Embryonic facial prominence (tissue), 1 donor: ENCODE measurements at regions not wholly inside any gene's neighbourhood (a gene's known extent, or its start where the extent isn't known, plus 50 kb on each side); places are given as distances from the start of the nearest gene placed in this dataset.
"Not testable (repeated sequence)": the region's sequence is repeated elsewhere in the genome, so short reads cannot be mapped to it uniquely, and the experiment has no call there.

ENCODE experiments used
- DNase-seq: peaks from one replicate; pipeline ENCODE4 v3.0.0-alpha.2; 2016; ENCODE audit errors: extremely low spot score

DNA sequence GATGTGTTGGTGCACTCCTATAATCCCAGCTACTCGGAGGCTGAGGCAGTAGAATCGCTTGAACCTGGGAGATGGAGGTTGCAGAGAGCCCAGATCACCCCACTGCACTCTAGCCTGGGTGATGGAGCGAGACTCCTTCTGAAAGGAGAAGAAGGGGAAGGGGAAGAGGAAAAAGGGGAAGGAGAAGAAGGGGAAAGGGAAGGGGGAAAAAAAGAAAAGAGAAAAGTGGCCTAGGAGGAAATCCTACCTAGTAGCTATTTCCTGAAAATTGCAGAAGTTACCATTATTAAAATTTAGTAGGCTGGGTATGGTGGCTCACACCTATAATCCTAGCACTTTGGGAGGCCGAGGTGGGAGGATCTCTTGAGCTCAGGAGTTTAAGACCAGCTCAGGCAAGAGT, 67.4 kb downstream of the ARRDC3 start:
- no peak for DNase-seq

DNA sequence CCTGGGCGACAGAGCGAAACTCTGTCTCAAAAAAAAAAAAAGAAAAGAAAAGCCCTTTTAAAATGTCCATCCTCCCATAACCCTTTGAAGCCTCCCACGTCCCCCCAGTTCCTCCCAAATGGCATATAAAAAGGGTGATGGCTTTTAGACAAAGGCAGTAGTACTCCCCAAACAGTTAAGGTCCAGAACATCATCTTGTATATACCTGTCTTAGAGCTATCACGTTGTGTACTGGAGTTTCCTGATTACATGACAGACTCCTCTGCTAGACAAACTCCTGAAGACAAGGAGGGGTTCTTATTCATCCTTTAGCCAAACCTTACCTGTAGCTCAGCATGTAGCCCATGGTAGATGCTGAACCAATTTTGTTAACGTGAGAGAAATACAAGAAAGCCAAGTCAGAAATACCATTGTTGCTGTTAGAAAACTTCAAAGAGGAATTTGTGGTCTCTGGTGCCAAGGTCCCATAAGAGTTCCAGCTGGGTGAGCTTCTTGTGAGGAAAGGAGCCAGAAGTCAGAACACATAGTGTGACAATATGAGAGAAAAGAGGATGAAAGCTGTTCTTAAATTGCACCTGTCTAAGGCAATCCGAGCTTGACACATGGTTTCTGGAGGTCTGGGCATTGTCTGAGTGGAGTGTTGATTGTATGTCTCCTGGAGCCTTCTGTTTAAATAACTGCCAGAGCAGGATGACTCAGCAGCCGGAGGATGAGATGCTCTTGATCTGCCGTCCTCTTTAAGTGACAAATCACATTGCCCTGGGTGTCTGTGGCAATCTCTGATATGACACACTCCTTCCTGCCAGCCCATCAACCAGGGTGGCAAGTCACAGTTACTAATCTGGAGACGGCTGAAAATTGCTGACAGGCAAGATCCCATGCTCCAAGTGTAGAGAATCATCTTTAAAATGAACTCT, 69.1 kb downstream of the ARRDC3 start:
- no peak for DNase-seq

DNA sequence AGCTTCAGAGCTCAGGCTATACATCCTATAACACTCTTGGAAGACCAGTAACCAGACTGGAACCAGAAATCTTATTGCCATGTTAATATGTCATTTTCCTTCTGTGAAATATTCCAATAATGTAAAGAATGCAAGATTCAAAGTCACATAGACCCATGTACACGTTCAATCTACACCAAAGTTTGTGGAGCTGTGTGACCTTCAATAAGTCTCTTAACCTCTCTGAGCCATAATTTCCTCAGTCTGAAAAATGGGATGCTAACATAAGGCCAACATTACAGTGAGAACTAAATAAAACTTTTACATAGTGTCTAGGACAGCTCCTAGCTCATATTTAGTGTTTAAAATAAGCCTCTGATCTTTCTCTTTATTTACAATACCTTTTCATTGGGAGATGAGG, 70.4 kb downstream of the ARRDC3 start:
- DNase-seq = no peak

DNA sequence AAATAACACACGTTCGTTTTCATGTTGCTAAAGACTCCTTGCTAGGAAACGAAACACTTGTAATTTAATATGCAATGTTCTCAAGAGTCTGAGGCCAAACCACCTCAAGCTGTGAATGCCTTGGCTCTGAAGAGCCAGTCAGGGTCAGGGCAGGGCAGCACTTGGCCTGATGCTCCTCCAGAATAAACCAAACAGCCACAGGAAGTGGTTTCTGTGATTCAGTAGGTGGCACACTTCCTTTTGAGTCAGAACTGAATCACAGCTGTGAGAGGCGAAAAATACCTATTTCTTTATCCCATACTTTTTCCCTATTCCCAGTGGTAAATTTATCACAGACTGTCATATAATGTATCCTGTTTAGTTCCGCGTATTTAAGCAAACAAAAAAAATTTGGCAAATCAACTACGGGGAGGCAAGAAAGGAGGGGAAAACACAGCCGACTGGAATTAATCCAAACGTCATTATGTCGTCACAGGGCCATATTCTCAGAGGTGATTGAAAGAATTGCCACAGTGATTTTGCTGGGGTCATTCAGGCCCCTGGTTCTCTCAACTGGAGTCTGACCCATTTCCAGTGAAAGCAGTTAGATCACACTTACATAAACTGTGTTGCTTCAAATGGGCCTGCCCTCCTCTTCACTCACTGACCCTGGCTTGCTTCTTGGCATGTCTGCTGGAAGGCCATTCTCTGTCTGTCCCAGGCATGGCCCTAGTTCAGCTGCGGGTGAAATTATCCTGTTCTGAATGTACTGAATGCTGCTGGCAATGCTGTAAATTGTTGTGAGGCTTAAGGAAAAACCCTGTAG, 71.2 kb downstream of the ARRDC3 start:
- no peak for DNase-seq

DNA sequence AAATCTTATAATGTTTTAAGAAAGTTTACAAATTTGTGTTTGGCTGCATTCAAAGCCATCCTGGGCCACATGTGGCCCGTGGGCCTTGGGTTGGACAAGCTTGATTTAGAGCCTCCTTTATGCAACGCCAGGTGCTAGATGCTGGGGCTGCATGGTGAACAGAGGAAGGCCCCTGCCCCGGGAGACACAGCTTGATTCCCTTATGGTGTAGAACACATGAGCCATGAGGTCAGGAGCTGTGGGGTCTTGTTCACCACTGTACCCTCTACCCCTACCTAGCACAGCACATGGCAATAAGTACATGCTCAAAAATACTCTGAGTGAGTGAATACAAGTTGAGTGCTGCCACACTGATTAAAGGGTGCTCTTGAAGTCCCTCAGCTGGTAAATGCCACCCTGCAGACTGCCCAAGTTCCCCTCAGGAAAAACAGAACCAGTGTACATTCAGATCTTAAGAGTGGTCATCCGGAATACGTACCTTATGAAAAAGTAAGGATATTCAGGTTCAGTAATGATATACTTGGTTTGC, 71.9 kb downstream of the ARRDC3 start:
- DNase-seq = no peak

DNA sequence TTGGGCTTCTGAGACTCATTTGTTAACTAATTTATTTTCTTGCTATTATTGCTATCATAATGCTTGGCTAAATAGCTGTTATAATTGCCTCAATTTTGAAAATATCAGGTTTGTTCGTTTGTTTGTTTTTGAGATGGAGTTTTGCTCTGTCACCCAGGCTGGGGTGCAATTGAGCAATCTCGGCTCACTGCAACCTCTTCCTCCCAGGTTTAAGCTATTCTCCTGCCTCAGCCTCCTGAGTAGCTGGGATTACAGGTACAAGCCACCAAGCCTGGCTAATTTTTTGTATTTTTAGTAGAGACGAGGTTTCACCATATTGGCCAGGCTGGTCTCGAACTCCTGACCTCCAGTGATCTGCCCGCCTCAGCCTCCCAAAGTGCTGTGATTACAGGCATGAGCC, 75.0 kb downstream of the ARRDC3 start:
- DNase-seq = not testable (repeated sequence)

DNA sequence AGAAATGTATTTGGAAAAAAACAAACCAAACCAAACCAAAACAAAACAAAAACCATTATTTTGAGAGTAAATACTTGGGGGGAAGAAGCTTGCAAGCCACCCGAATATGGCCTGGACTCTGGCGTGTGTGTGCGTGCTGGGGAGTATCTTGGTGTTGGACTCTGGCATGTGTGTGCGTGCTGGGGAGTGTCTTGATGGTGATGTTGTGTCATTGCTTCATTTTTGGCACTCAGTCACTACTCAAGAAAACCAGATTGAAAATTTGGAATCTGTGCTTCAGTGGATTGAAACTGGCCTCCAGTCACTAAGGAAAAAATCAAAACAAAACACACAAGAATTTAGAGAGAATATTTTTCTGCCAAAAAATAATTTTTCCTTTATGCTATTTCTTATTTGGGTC, 76.1 kb downstream of the ARRDC3 start:
- no peak for DNase-seq

DNA sequence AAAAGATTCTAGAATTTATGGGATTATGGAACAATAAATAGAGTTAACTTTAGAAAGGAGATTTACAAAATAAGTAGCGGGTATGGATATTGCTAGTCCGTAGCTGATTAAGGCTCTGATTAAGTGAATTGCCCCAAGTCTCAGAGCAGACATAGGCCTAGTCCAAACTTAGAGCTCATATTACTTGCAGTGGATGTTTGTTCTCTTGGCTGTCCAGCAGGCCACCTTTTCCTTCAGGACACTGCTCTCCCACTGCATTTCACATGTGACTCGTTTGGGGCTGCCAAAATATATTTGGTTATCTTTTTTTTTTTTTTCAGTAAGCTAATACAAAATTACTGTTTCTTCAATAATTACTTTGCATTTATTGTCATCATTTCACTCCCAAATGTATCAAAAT, 76.6 kb downstream of the ARRDC3 start:
- no peak for DNase-seq

DNA sequence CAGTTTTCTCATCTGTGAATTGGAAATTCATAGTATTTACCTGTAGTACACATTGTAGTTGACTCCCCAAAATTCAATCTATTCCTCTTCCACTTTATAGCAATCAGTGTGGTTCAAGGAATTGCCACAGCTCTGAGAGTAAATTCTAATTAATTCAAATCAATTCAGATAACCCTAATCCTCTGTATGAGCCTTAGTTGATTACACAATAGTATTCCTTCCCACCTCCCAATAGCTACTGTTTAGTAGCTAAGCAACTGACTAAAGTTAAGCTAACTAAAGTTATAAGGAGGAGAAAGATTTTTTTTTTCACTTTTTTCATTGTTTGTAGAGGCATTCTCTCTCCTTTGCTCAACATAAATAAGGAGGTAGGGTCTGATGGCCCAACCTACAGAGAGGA, 77.5 kb downstream of the ARRDC3 start:
- no peak for DNase-seq

DNA sequence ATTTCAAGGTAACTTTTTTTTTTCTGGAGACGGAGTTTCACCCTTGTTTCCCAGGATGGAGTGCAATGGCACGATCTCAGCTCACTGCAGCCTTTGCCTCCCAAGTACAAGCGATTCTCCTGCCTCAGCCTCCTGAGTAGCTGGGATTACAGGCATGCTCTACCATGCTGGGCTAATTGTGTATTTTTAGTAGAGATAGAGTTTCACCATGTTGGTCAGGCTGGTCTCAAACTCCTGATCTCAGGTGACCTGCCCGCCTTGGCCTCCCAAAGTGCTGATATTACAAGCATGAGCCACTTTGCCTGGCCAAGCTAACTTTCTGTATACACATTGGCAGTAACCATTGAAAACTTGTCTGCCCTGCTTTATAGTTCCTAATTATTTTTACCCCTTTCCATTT, 79.1 kb downstream of the ARRDC3 start:
- not testable (repeated sequence) for DNase-seq

DNA sequence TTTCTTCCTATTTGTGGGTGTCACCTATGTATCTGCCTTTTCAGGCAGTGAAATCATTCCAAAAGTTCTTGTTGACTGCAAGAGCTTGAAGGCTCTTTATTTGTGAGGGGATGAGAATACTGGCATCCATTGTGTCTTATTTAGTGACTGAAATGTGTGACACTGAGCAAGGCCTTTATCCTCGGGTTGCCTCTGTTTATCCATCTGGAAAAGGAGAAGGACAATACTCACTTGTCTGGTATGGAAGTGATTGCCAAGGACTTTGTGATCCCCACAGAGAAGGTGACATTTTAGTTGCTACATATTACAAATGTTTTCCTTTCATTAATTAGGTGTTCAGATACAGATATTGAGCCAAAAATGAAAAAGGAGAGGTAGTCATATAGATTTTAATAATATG, 80.2 kb downstream of the ARRDC3 start:
- no peak for DNase-seq

DNA sequence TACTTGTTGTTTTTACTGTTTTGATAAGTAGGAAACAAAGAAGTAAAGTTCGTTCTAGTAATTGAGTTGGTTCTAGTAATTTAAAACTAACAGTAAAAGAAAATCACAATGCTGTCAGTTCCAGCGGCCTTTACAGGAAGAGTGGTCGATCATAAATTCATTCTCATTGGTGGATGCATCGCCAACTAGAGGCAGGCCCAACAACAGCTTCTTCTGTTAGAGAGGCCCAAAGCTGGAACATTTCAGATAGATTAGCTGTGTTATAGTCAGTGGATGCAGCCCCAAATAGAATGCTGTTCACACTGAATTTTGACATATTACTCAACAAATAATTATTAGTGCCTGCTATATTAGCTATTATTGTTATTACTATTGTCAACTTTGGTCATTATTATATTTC, 80.8 kb downstream of the ARRDC3 start:
- no peak for DNase-seq

DNA sequence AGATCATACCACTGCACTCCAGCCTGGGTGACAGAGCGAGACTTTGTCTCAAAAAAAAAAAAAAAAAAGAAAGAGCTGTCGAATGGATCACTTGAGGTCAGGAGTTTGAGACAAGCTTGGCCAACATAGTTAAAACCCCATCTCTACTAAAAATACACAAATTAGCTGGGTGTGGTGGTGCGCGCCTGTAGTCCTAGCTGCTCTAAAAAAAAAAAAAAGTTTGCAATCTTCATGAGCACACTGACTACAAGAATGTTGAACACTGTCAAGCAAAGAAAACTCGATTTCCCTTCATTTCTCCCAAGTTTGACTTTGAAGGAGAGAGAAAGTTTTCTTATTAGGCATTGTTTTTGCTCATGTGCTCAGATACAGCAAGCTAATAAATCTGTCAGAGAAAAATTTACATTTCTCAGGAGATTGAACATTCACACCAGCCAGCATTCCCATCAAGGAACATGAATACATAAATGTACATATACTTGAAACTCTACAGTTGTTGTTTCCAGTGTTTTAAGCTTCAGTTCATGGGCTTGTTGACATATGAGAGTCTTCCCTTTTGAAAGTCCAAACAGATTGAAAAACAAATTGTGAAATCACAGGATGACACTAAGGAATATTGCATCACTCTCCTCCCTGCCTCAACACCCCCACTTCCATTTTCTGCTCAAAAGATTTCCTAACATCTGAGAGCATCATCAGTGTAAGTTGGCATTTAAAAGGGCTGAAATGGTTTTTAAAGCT, 81.8 kb downstream of the ARRDC3 start:
- DNase-seq = no peak

DNA sequence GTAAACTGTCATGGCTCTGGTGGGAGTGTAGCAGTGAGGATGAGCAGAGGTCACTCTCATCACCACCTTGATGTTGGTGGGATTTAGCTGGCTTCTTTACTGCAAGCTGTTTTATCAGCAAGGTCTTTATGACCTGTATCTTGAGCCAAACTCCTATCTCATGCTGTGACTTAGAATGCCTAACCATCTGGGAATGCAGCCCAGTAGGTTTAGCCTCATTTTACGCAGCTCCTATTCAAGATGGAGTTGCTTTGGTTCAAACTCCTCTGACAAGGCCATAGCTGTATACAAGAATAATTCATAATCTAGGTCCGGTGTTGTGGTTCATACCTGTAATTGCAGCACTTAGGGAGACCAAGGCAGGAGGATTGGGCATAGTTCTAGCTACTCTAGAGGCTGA, 85.1 kb downstream of the ARRDC3 start:
- DNase-seq = no peak

DNA sequence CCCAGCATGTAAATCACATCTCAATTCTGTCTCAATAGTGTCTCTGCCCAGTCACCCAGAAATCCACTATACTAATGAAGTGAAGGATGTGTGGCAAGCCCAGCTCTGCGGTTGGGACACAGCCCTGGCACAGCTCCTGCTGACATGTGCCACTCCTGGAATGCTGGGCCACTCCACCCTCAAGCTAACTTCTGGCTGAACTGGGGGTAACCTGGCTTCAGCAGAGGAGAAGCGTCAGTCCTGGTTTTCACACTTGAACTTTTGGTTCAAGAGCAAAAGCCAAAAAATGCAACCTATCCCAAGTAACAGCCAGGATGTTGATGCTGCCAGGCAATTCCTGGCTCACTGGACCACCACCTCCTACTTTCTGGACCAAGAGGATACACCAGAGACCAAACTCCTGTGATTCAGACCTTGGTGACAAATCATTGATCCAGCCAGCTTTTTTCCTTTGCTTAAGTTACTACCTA, 86.4 kb downstream of the ARRDC3 start:
- no peak for DNase-seq

DNA sequence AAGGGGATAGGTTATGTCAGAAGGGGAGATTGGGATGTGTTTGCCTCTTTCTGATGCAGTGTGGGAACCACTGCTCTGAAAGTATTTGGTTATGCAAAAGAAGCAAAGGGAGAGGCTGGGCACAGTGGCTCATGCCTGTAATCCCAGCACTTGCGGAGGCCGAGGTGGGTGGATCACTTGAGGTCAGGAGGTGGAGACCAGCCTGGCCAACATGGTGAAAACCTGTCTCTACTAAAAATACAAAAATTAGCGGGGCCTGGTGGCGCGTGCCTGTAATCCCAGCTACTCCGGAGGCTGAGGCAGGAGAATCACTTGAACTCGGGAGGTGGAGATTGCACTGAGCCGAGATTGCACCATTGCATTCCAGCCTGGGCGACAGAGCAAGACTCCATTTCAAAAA, 87.0 kb downstream of the ARRDC3 start:
- not testable (repeated sequence) for DNase-seq

DNA sequence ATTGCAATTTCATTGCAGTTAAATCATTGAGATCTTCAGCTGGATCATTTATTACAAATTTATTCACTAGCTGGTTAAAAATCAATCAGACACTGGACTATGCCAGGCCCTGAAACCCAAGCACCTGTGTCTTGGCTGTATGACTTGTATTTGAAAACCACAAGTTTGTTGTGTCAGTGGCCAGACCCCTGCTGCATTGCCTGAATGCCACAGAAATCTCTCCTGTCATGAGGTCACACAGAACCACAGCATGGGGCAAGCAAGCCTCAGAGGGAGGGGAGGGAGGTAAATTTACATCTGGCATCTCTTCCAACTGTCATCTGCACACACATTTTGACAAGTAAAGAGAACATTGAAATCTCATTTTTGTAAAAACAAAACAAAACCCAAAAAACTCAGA, 90.0 kb downstream of the ARRDC3 start:
- no peak for DNase-seq

DNA sequence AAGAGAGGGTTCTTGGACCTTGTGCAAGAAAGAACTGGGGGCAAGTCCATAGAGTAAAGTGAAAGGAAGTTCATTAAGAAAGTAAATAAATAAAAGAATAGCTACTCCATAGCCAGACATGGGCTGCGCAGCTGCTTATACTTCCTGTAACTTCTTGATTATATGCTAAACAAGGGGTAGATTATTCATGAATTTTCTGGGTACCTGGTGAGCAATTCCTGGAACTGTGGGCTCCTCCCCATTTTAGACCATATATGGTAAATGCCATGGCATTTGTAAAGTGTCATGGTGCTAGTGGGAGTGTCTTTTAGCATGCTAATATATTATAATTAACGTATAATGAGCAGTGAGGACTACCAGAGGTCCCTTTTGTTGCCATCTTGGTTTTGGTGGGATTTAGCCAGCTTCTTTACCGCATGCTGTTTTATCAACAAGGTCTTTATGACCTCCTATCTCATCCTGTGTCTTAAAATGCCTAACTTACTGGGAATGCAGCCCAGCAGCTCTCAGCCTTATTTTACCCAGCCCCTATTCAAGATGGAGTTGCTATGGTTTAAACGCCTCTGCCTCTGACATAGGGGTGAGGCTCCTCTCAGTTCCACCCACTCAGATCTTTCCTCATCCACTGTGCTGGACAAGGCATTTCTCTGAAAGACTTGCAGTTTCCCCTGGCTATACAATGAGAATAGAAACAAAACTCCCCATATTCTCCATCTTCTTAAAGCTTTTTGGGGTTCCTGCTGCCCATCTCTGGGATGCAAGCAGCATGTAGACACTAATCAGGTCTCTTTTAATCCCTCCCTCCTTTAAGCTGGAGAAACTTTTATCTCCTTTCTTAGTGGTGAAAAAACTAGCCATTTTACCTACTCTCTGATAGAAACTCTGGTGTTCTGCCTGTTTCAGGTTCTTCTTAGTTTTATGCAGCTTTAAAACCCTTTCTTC, 91.2 kb downstream of the ARRDC3 start:
- no peak for DNase-seq

DNA sequence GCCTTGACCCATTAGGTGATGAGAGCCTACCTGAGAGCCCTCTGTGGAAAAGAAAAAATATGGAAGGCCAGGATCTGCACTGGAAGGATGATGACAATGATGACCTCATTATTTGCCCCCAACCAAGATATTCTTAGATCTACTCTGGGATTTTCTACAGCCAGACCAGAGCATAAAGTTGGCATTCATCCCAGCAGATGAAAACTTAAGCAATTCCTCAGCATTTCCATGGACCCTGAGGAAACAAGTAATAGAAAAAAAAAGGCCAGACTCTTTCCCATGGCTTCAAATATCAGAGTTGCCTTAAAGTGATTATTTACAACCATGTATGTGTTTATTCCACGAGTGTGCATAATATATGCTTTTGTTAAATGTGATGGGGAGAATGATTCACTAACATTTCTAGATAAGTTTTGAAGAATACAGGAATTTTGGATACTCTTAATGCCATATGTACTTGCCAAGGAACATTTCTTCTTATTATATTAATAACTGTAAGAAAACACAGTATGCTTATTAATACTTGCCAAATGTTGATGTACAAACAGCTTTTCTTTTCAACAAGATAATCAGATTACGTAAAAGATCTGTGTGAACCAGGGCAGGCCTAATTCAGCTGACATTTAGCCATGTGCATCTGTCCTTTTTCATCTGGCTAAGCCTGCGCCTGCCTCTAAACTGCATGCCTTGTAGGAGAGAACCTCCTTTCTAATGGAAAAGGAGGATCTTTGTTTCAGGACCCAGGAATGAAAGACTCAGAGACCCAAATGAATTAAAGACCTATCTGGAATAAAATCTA, 94.8 kb downstream of the ARRDC3 start:
- no peak for DNase-seq

DNA sequence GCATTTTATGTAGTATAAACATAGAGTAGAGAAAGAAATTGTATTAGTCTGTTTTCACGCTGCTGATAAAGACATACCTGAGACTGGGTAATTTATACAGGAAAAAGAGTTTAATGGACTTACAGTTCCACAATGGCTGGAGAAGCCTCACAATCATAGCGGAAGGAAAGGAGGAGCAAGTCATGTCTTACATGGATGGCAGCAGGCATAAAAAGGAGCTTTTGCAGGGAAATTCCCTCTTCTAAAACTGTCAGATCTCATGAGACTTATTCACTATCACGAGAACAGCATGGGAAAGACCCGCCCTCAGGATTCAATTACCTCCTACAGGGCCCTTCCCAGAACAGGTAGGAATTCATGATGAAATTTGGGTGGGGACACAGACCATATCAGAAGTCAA, 98.1 kb downstream of the ARRDC3 start:
- DNase-seq = not testable (repeated sequence)
